ENCODE measurements at regions not wholly inside any gene's neighbourhood (a gene's known extent, or its start where the extent isn't known, plus 50 kb on each side); places are given as distances from the start of the nearest gene placed in this dataset.

- TF ChIP-seq SPI1 (IDR thresholded peaks at IDR 0.05; ENCODE audit: low read depth, low read length): no peak
- no peak for TF ChIP-seq POU2F2 (IDR thresholded peaks at IDR 0.05; ENCODE audit: low read depth, low read length)
- no peak for TF ChIP-seq POLR2A (IDR thresholded peaks at IDR 0.05; ENCODE audit: low read depth, low read length)
Observed at GRCh38 chr2:43003702-43004101, 211.3 kb upstream of the HAAO start.
